Activated CD4-positive, alpha-beta memory T cell treated with anti-CD3 and anti-CD28 coated beads for 36 hours (primary cell): ENCODE measurements at regions not wholly inside any gene's neighbourhood (a gene's known extent, or its start where the extent isn't known, plus 50 kb on each side); places are given as distances from the start of the nearest gene placed in this dataset.

Experiments
- CTCF ChIA-PET: fragments of 350-600 bp; sonication (Branson Sonifier 250); formaldehyde crosslinking; loops from one replicate; lab custom pipeline; 2021; ENCODE audit warnings: antibody characterized with exemption, inconsistent platforms; lab: Charles Lee
- POLR2A ChIA-PET: fragments of 350-600 bp; sonication (Branson Sonifier 250); formaldehyde crosslinking; loops from one replicate; lab custom pipeline; 2021; ENCODE audit warnings: antibody characterized with exemption; lab: Charles Lee
- DNase-seq: peaks from one replicate; pipeline ENCODE4 v3.0.0-alpha.2; 2020
- H3K27ac Mint-ChIP-seq: one replicate; pipeline ENCODE4 v1.8.0; 2021; ENCODE audit warnings: mixed read lengths
- H3K27me3 Mint-ChIP-seq: one replicate; pipeline ENCODE4 v1.8.0; 2021; ENCODE audit warnings: mixed read lengths
- H3K36me3 Mint-ChIP-seq: one replicate; pipeline ENCODE4 v1.8.0; 2021; ENCODE audit warnings: mixed read lengths
- H3K4me1 Mint-ChIP-seq: one replicate; pipeline ENCODE4 v1.8.0; 2021; ENCODE audit warnings: low read depth, mixed read lengths
- H3K4me3 Mint-ChIP-seq: one replicate; pipeline ENCODE4 v1.8.0; 2021; ENCODE audit warnings: mild to moderate bottlenecking, mixed read lengths
- H3K9me3 Mint-ChIP-seq: one replicate; pipeline ENCODE4 v1.8.0; 2021; ENCODE audit warnings: mixed read lengths
- intact Hi-C: fragments of 100-400 bp; cut with micrococcal nuclease; formaldehyde crosslinking; loops from one replicate; pipeline ENCODE4 v1.15.1; 2023

- Mint-ChIP-seq H3K27ac (no peak overlapping the region), H3K4me1 (no peaks in the 10 kb centered on the region), H3K36me3 (no peaks in the 10 kb centered on the region), H3K9me3 (no peaks in the 10 kb centered on the region), H3K27me3 (peaks cover 4% of the 10 kb centered on the region), H3K4me3 (no peak overlapping the region)
- DNase-seq = no peak
- ChIA-PET CTCF (no interaction called here), POLR2A (no interaction called here)
- intact Hi-C loops = no loop called here
Measured at GRCh38 chr11:70027451-70027850, 50.7 kb upstream of the ANO1 start.

DNA sequence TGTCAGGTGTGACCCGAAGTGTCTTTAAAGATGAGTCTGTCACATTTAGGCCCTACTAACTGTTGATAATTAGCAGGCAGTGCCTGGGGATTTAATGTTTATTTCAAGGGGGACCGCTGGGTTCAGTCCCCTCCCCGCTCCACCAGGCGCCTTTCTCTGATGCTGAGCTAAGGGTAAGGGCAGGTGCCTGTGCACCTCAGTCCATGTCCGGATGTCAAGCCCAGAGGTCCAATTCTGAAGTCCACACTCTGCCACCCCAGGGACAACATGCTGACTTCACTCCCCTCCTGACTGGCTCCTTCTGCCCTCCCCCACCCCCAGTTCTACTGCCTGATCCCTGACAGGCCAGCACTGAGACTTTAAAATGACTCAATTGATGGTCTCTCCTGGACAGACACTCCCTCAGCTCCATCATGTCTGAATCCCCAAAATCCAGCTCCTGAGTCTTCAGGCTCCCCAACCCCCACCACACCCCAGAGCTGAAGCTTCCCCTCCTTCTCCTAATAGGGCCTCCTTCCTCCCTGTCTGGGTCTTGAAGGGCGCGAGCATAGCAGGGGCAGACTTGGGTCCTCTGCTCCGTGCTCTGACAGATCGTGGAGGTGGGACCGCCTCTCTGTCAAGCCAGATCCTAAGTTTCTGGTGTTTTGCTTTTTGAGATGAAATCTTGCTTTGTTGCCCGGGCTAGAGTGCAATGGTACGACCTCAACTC lies 49.8 kb upstream of the ANO1 start:
- DNase-seq = no peak
- Mint-ChIP-seq H3K9me3 (no peaks in the 10 kb centered on the region), H3K4me1 (no peaks in the 10 kb centered on the region), H3K36me3 (no peaks in the 10 kb centered on the region), H3K27ac (no peak overlapping the region), H3K27me3 (peaks cover 5% of the 10 kb centered on the region), H3K4me3 (no peak overlapping the region)
- intact Hi-C loops = no loop called here
- CTCF ChIA-PET = no interaction called here
- POLR2A ChIA-PET = no interaction called here
